ENCODE measurements at regions not wholly inside any gene's neighbourhood (a gene's known extent, or its start where the extent isn't known, plus 50 kb on each side); places are given as distances from the start of the nearest gene placed in this dataset.

GRCh38 chrX:142686653-142687283 is 339.0 kb upstream of the SPANXN4 start:
- ChIA-PET POLR2A (no interaction called here), CTCF (no interaction called here)
- no peak for DNase-seq (ENCODE audit: low read depth)
- H3K27me3 ChIP-seq (ENCODE audit: control insufficient read depth, insufficient read depth, low read length): no peaks in the 10 kb centered on the region
- no peaks in the 10 kb centered on the region for H3K36me3 ChIP-seq (ENCODE audit: control insufficient read depth, insufficient read depth, low read length)
- no peak overlapping the region for H3K4me3 ChIP-seq (ENCODE audit: low read depth, low read length)
- TF ChIP-seq CTCF (IDR thresholded peaks at IDR 0.05; ENCODE audit: insufficient read depth, low read depth, low read length): no peak

DNA sequence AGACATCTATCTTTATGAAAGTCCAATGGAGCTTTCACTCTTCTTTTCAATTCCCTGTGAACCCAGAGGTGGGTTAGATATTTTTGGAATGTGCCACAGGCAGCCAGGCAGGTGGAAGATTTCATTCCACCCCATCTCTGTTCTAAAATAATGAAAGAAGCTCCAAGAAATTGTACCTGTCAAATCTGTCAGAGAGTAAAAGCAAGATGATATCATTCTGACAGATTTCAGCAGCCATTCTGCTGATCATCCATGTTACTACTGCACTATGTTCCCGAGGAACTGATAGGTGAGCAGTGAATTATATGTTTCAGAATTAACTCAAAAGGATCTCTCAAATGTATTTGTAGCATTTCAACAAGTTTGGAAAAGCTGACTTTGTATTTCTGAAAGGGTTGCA is 339.5 kb upstream of the SPANXN4 start:
- Histone ChIP-seq H3K4me3 (ENCODE audit: low read depth, low read length) (no peak overlapping the region), H3K36me3 (ENCODE audit: control insufficient read depth, insufficient read depth, low read length) (no peaks in the 10 kb centered on the region), H3K27me3 (ENCODE audit: control insufficient read depth, insufficient read depth, low read length) (no peaks in the 10 kb centered on the region)
- no peak for TF ChIP-seq CTCF (IDR thresholded peaks at IDR 0.05; ENCODE audit: insufficient read depth, low read depth, low read length)
- CTCF ChIA-PET: no interaction called here
- POLR2A ChIA-PET: no interaction called here
- DNase-seq (ENCODE audit: low read depth): no peak

GRCh38 chrX:142680038-142680437 is 345.7 kb upstream of the SPANXN4 start:
- no peaks in the 10 kb centered on the region for H3K36me3 ChIP-seq (ENCODE audit: control insufficient read depth, insufficient read depth, low read length)
- no peak overlapping the region for H3K4me3 ChIP-seq (ENCODE audit: low read depth, low read length)
- ChIA-PET CTCF (no interaction called here), POLR2A (no interaction called here)
- H3K27me3 ChIP-seq (ENCODE audit: control insufficient read depth, insufficient read depth, low read length): no peaks in the 10 kb centered on the region
- DNase-seq (ENCODE audit: low read depth): no peak
- TF ChIP-seq CTCF (IDR thresholded peaks at IDR 0.05; ENCODE audit: insufficient read depth, low read depth, low read length): no peak

GRCh38 chrX:142671036-142671435 is 354.7 kb upstream of the SPANXN4 start:
- ChIA-PET CTCF (no interaction called here), POLR2A (no interaction called here)
- no peak for TF ChIP-seq CTCF (IDR thresholded peaks at IDR 0.05; ENCODE audit: insufficient read depth, low read depth, low read length)
- H3K4me3 ChIP-seq (ENCODE audit: low read depth, low read length): no peak overlapping the region
- H3K27me3 ChIP-seq (ENCODE audit: control insufficient read depth, insufficient read depth, low read length): no peaks in the 10 kb centered on the region
- DNase-seq (ENCODE audit: low read depth): no peak
- no peaks in the 10 kb centered on the region for H3K36me3 ChIP-seq (ENCODE audit: control insufficient read depth, insufficient read depth, low read length)

DNA sequence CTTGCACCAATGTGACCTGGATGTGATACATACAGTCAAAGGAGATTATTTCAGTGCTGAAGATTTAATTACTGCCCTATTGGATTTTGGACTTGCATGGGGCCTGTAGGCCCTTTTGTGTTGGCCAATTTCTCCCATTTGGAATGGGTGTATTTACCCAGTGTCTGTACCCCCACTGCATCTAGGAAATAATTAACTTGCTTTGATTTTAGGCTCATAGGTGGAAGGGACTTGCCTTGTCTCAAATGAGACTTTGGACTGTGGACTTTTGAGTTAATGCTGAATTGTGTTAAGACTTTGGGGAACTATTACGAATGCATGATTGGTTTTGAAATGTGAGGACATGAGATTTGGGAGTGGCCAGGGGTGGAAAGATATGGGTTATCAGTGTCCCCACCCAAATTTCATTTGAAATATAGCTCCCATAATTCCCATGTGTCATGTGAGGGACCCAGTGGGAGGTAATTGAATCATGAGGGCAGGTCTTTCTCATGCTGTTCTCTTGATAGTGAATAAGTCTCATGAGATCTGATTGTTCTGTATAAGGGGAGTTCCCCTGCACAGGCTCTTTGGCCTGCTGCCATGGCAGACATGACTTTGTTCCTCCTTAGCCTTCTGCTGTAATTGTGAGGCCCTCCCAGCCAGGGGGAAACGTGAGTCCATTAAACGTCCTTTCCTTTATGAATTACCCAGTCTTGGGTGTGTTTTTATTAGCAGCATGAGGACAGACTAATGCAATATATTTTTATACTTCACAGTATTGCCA is 362.2 kb upstream of the SPANXN4 start:
- Histone ChIP-seq H3K27me3 (ENCODE audit: control insufficient read depth, insufficient read depth, low read length) (no peaks in the 10 kb centered on the region), H3K36me3 (ENCODE audit: control insufficient read depth, insufficient read depth, low read length) (no peaks in the 10 kb centered on the region), H3K4me3 (ENCODE audit: low read depth, low read length) (no peak overlapping the region)
- ChIA-PET CTCF (no interaction called here), POLR2A (no interaction called here)
- no peak for TF ChIP-seq CTCF (IDR thresholded peaks at IDR 0.05; ENCODE audit: insufficient read depth, low read depth, low read length)
- no peak for DNase-seq (ENCODE audit: low read depth)

Measured in BJ (cell line).